Trophoblast cell (in vitro differentiated cells and primary cell): ENCODE measurements at regions not wholly inside any gene's neighbourhood (a gene's known extent, or its start where the extent isn't known, plus 50 kb on each side); places are given as distances from the start of the nearest gene placed in this dataset.

Source experiments
- DNase-seq, 2 donors: peaks; one replicate each; pipeline ENCODE4 v3.0.0-alpha.2; 2016
- H2AFZ ChIP-seq: 2 replicates; pipeline ENCODE4 v1.6.1; 2013; ENCODE audit warnings: low read length, moderate library complexity, mild to moderate bottlenecking; ENCODE audit not compliant: insufficient read depth, poor library complexity
- H2AK5ac ChIP-seq: 2 replicates; pipeline ENCODE4 v1.6.1; 2013; ENCODE audit warnings: mild to moderate bottlenecking, low read length
- H2BK120ac ChIP-seq: 2 replicates; pipeline ENCODE4 v1.6.1; 2013; ENCODE audit warnings: low read length, mild to moderate bottlenecking, moderate library complexity; ENCODE audit not compliant: insufficient read depth, poor library complexity
- H2BK12ac ChIP-seq: 2 replicates; pipeline ENCODE4 v1.6.1; 2013; ENCODE audit warnings: mild to moderate bottlenecking, low read length, moderate library complexity
- H2BK5ac ChIP-seq: 2 replicates; pipeline ENCODE4 v1.6.1; 2013; ENCODE audit warnings: low read length, low read depth, moderate library complexity, mild to moderate bottlenecking; ENCODE audit not compliant: poor library complexity
- H3K14ac ChIP-seq: 2 replicates; pipeline ENCODE4 v1.6.1; 2013; ENCODE audit warnings: mild to moderate bottlenecking, low read length
- H3K18ac ChIP-seq: 2 replicates; pipeline ENCODE4 v1.6.1; 2013; ENCODE audit warnings: mild to moderate bottlenecking, low read length
- H3K23ac ChIP-seq: 2 replicates; pipeline ENCODE4 v1.6.1; 2013; ENCODE audit warnings: low read length
- H3K27ac ChIP-seq: 2 replicates; pipeline ENCODE4 v1.5.1; 2013; ENCODE audit warnings: low read depth, mild to moderate bottlenecking, inconsistent platforms, low read length, moderate library complexity
- H3K27me3 ChIP-seq: 2 replicates; pipeline ENCODE4 v1.6.1; 2013; ENCODE audit warnings: inconsistent platforms, mild to moderate bottlenecking, low read length, moderate library complexity; ENCODE audit not compliant: insufficient read depth
- H3K36me3 ChIP-seq, 2 experiments: 1 replicate in 1 of 2; 2 replicates in 1 of 2; pipeline ENCODE4 v1.6.1; 2013; ENCODE audit warnings: low read length in 2 of 2, mild to moderate bottlenecking in 2 of 2, moderate library complexity in 1 of 2; ENCODE audit not compliant: insufficient read depth in 2 of 2, control insufficient read depth in 1 of 2
- H3K4ac ChIP-seq: 2 replicates; pipeline ENCODE4 v1.6.1; 2013; ENCODE audit warnings: low read depth, mild to moderate bottlenecking, low read length, moderate library complexity
- H3K4me1 ChIP-seq, 2 experiments: 1 replicate in 1 of 2; 2 replicates in 1 of 2; pipeline ENCODE4 v1.6.1; 2013; ENCODE audit warnings: low read length in 2 of 2, mild to moderate bottlenecking in 2 of 2, moderate library complexity in 1 of 2; ENCODE audit not compliant: insufficient read depth in 2 of 2, control insufficient read depth in 1 of 2
- H3K4me2 ChIP-seq: 2 replicates; pipeline ENCODE4 v1.6.1; 2013; ENCODE audit warnings: inconsistent platforms, mild to moderate bottlenecking, low read length, moderate library complexity
- H3K4me3 ChIP-seq: 2 replicates; pipeline ENCODE4 v1.5.1; 2013; ENCODE audit warnings: mild to moderate bottlenecking, low read depth, low read length, inconsistent platforms
- H3K79me1 ChIP-seq: one replicate; pipeline ENCODE4 v1.6.1; 2013; ENCODE audit warnings: low read length
- H3K79me2 ChIP-seq: 2 replicates; pipeline ENCODE4 v1.6.1; 2013; ENCODE audit warnings: low read length, mild to moderate bottlenecking; ENCODE audit not compliant: control insufficient read depth, insufficient read depth, poor library complexity
- H3K9ac ChIP-seq: 2 replicates; pipeline ENCODE4 v1.6.1; 2013; ENCODE audit warnings: mild to moderate bottlenecking, low read length
- H3K9me3 ChIP-seq: 2 replicates; pipeline ENCODE4 v1.6.1; 2013; ENCODE audit warnings: low read depth, mild to moderate bottlenecking, control low read depth, inconsistent platforms, low read length; ENCODE audit not compliant: insufficient read depth
- H4K12ac ChIP-seq: 2 replicates; pipeline ENCODE4 v1.6.1; 2013; ENCODE audit warnings: low read depth, mild to moderate bottlenecking, low read length, moderate library complexity
- H4K8ac ChIP-seq: 2 replicates; pipeline ENCODE4 v1.6.1; 2013; ENCODE audit warnings: low read depth, mild to moderate bottlenecking, low read length, moderate library complexity
- H4K91ac ChIP-seq: one replicate; pipeline ENCODE4 v1.6.1; 2013; ENCODE audit warnings: low read depth, mild to moderate bottlenecking, low read length, moderate library complexity
- WGBS: extraction: QIAGEN DNeasy Blood & Tissue Kit; methylation state at CpG from one replicate; pipeline ENCODE4 v1.1.7; 2013; ENCODE audit warnings: missing lambda C conversion rate; ENCODE audit not compliant: insufficient read length, insufficient coverage; ENCODE audit errors: extremely low coverage; 5-methylcytosine and 5-hydroxymethylcytosine counted together

GRCh38 chr12:107581619-107582015, 104.0 kb upstream of the PWP1 start:
- Histone ChIP-seq H2AK5ac (no peak overlapping the region), H2BK120ac (no peak overlapping the region), H3K18ac (no peak overlapping the region), H3K14ac (no peak overlapping the region), H2AFZ (no peak overlapping the region), H3K9ac (no peak overlapping the region), H3K79me1 (no peaks in the 10 kb centered on the region), H3K9me3 (no peaks in the 10 kb centered on the region), H4K12ac (no peak overlapping the region), H3K4me2 (peak overlapping the region; percentile 42), H3K4ac (no peak overlapping the region), H3K4me3 (no peak overlapping the region), H2BK5ac (no peak overlapping the region), H3K4me1 (no peaks in the 10 kb centered on the region), H3K79me2 (no peaks in the 10 kb centered on the region), H2BK12ac (no peak overlapping the region), H3K23ac (no peak overlapping the region), H4K8ac (no peak overlapping the region), H3K36me3 (no peaks in the 10 kb centered on the region), H3K27ac (no peak overlapping the region), H3K27me3 (peaks cover 8% of the 10 kb centered on the region), H4K91ac (no peak overlapping the region)
- no CpG with 5 or more reads among the region's 12 CpGs for WGBS
- DNase-seq: no peak

GRCh38 chr12:107583551-107583950, 102.0 kb upstream of the PWP1 start:
- Histone ChIP-seq H4K8ac (no peak overlapping the region), H3K4ac (no peak overlapping the region), H3K14ac (no peak overlapping the region), H3K27me3 (peaks cover 8% of the 10 kb centered on the region), H3K79me2 (no peaks in the 10 kb centered on the region), H2BK5ac (no peak overlapping the region), H3K9me3 (peaks cover 2% of the 10 kb centered on the region), H3K27ac (no peak overlapping the region), H3K9ac (no peak overlapping the region), H3K4me1 (no peaks in the 10 kb centered on the region), H3K4me3 (no peak overlapping the region), H3K36me3 (no peaks in the 10 kb centered on the region), H2BK120ac (no peak overlapping the region), H2AFZ (no peak overlapping the region), H3K23ac (no peak overlapping the region), H3K18ac (no peak overlapping the region), H2BK12ac (no peak overlapping the region), H2AK5ac (no peak overlapping the region), H3K79me1 (no peaks in the 10 kb centered on the region), H3K4me2 (no peak overlapping the region), H4K91ac (no peak overlapping the region), H4K12ac (no peak overlapping the region)
- DNase-seq: no peak
- WGBS: no CpG with 5 or more reads among the region's 5 CpGs

GRCh38 chr12:107584563-107584962, 101.0 kb upstream of the PWP1 start:
- Histone ChIP-seq H3K9ac (no peak overlapping the region), H4K8ac (no peak overlapping the region), H4K12ac (no peak overlapping the region), H3K79me1 (no peaks in the 10 kb centered on the region), H2BK5ac (no peak overlapping the region), H3K4me3 (no peak overlapping the region), H3K4me2 (no peak overlapping the region), H3K36me3 (no peaks in the 10 kb centered on the region), H4K91ac (no peak overlapping the region), H2BK12ac (no peak overlapping the region), H3K14ac (no peak overlapping the region), H3K23ac (no peak overlapping the region), H3K9me3 (peaks cover 2% of the 10 kb centered on the region), H3K27me3 (peaks cover 8% of the 10 kb centered on the region), H3K18ac (no peak overlapping the region), H2AK5ac (no peak overlapping the region), H3K4me1 (no peaks in the 10 kb centered on the region), H2AFZ (no peak overlapping the region), H3K4ac (no peak overlapping the region), H2BK120ac (no peak overlapping the region), H3K27ac (no peak overlapping the region), H3K79me2 (no peaks in the 10 kb centered on the region)
- WGBS: no CpG with 5 or more reads among the region's 2 CpGs
- no peak for DNase-seq

GRCh38 chr12:107586256-107586970, 99.2 kb upstream of the PWP1 start:
- Histone ChIP-seq H3K4me1 (no peaks in the 10 kb centered on the region), H3K27me3 (peaks cover 3% of the 10 kb centered on the region), H3K36me3 (no peaks in the 10 kb centered on the region), H3K4me2 (no peak overlapping the region), H2BK12ac (no peak overlapping the region), H2BK5ac (no peak overlapping the region), H3K79me1 (no peaks in the 10 kb centered on the region), H3K18ac (no peak overlapping the region), H3K79me2 (no peaks in the 10 kb centered on the region), H3K23ac (no peak overlapping the region), H3K27ac (no peak overlapping the region), H3K9ac (no peak overlapping the region), H3K4ac (no peak overlapping the region), H2BK120ac (no peak overlapping the region), H2AFZ (no peak overlapping the region), H4K8ac (no peak overlapping the region), H3K14ac (no peak overlapping the region), H3K4me3 (no peak overlapping the region), H2AK5ac (no peak overlapping the region), H3K9me3 (peaks cover 2% of the 10 kb centered on the region), H4K91ac (no peak overlapping the region), H4K12ac (no peak overlapping the region)
- DNase-seq: no peak
- WGBS: no CpG with 5 or more reads among the region's 12 CpGs
